ENCODE measurements at regions not wholly inside any gene's neighbourhood (a gene's known extent, or its start where the extent isn't known, plus 50 kb on each side); places are given as distances from the start of the nearest gene placed in this dataset.

DNA sequence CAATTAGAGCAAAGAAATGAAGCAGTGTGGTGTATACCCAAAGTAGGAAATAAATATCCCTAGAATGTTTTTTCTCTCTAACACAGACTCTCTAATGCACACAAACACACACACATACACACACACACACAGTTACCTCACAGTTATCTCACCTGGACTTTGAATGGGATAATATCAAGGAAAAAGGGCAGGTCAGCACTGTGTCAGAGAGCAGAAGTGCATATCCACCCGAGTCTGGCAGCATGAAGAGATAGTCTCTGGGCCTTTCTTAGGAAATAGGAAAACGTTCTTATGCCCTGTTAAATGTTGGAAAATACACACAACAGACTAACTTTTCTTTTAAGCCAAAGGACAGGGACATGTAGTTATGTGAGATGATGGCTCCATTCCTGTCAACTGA lies 162.0 kb downstream of the COL6A3 start:
- no peak for DNase-seq

DNA sequence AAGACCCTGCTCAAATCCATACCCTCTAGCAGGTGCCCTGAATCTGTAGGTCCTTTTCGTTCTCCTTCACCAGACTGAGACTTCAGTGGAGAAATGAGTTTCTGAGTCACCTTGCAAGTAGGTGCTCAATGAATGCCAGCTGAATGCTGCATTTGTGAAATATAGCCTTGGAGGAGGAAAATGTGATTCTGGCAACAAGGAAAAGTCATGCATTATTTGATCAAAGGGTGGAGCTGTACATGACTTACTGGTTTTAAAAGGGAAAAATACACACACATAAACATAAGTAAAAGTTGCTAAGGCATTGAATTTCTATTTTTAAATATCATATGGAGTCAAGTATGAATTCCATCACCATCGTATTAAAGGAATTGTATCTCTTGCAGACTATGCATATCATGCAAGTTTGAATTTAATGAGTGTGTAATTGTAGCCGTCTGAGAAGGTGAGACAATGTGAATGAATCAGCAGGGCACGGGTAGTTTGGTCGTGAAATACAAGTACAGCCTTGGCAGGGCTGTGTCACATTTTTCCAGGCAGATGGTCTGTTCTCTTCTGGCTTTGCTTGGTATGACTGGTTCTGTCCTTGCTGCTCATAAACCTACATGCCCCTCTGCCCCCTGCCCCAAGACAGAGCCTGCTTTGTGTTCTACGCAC lies 160.8 kb downstream of the COL6A3 start:
- DNase-seq = no peak

DNA sequence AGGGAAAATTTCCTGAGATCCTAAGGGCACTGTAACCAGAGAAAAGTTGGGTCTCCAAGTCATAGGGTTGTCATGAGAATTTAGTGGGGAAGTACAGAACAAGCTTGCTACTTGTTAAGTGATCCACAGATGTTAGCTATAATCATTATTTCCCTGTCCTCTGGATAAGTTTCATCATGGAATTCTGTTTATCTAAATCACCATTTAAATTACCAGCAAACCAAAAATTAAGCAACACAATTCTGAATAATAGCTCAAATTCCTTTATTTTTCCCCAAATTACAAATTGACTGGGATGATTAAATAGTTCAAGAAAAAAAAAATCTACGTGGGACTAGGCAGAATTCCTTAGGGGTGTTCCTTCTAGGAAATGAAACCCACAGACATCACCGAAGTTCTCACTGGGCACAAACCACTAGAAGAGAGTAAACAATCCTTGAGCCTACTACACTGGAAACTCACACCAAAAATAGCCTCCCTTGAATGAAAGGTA lies 159.5 kb downstream of the COL6A3 start:
- DNase-seq = no peak

DNA sequence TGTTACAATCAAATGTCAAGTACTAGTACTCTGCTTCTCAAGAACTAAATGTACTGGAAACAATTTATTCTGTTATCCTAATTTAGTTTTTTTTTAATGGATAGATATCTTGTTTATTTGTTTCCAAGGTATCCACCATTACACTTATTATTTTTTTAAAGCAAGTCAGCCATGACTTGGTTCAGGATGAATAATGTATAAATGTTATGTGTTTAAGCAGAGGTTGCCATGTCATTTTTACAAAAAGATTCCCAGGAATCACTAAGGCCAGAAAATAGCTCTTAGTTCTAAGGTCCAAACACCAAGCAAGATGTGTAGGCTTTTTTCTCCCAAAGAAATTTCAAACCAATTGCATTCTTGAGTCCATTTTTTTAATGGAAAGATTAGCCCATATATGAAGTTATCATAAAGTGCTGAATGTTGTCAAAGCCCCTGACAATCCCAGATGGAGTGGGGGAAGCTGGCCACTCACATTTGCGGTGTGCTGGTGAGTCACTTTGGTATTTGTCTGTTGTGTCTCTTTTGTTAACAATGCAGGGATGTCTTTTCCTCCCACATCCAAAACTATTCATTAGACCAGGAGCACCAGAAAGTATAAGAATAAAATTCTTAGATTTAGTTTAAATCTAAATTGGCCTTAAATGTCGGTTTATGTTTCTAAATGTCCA lies 158.9 kb downstream of the COL6A3 start:
- DNase-seq = no peak

DNA sequence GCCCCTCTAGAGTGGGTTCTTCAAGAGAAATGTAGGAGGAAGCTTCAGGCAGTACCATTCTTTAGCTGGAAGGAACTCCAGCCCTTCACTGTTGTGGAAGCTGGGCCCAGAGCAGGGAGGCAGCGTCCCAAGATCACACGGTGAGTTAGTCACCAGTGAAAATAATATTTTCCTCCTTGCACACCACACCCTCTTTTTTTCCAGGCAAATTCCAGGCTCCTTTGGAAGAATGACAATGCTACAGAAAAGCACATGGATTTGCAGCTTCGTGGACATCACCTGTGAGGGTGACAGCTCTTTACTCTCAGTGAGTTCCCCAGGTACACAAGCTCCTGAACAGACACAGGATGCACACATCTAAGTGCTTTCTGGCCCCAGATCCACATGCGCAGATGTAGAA lies 157.1 kb downstream of the COL6A3 start:
- no peak for DNase-seq

DNA sequence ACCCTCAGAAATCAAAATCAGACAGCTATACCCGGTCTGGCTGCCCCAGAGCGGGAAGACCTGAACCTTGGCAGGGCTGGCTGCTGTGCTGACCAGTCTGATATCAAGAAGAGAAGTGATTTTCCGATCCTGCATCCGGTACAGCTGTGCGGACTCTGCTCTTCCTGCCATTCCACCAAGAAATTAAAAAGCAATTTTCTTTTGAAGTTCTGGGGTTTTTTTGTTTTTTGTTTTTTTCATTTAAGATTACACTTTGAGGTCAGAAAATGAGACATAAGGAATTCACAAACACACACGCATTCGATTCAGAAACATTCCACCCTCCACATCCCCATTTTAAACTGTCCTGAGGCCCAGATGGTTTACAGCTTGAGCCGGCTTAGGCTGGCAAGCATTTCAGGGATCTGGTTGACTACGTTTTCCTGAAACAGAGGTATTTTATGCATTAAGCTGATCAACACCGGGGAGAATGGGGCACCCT lies 156.5 kb downstream of the COL6A3 start:
- DNase-seq = no peak

DNA sequence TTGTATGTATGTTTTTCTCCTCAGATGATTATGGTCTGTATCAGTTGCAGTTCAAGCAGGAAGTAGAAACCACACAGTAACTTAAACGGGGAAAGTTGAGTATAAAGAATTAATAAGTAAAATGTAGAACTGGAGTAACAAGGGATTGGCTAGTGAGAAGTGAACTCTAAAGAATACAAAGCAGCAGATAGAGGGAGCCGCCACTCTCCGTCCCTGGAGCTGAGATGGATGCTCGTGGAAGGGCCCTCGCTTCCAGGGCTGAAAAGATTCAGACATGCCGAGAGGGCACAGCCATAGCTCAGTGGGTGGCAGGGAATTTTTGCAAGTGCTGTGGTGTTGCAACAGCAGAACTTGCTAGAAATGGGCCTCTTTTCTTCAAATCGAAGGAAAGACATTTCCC lies 155.8 kb downstream of the COL6A3 start:
- DNase-seq = no peak

DNA sequence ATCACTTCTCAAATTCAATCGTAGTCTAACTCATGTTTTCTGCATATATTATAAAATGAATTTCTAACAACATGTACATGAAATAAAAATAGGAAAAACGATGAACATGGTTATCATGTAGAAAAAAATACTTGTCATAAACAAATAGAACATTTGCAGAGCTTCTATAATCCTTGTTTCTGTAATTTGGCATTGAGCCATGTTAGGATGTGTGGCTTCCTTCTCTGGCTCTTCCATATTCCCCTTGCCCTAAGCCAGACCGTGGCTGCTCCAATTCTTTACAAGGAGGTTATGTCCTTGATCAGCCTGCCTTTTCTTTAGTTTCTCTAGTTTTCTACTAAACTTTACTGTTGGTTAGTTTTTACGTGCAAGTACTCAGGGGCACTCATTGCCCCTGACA lies 155.3 kb downstream of the COL6A3 start:
- DNase-seq = no peak

DNA sequence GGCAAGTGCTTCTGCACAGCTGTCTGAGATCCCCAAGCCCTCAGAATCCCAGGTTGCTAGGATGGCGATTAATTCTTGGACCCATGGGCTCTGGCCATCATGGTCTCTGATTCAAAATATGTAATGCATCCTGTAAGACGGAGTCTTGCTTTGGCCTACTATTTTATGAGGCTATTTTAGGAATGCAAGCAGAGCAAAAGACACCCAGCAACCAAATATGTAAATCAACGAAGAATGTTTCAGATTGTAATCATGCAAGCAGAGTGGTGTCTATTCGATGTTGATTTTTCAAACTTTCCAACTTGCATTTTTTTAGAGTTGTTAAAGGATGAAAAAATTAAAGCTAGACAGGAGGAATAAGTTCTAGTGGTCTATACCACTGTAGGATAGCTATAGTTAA lies 154.8 kb downstream of the COL6A3 start:
- no peak for DNase-seq

DNA sequence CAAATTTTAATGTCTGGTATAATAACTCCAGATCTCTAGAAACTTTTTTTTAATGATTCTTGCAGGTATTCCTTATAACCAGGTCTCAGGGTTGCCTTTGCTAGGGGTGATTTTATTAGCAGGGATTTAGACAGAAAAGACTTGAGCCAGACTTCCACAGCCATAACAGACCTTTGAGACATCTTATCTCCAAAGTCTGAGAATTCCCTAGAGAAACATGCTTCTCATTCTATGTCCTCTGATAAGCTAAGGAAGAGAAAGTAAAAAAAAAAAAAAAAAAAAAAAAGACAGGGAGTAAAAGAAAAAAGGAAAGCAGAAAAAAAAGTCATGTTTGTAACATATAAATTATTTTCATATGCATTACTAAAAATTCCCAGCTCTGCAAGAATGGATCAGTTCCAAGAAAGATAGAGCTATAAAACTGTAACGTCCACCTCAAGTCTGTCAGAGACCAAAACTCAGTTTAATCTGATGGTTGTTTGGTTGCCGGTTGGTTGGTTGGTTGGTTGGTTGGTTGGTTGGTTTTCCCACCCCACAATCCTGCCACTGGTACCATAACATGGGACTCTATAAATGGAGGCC lies 153.8 kb downstream of the COL6A3 start:
- no peak for DNase-seq

DNA sequence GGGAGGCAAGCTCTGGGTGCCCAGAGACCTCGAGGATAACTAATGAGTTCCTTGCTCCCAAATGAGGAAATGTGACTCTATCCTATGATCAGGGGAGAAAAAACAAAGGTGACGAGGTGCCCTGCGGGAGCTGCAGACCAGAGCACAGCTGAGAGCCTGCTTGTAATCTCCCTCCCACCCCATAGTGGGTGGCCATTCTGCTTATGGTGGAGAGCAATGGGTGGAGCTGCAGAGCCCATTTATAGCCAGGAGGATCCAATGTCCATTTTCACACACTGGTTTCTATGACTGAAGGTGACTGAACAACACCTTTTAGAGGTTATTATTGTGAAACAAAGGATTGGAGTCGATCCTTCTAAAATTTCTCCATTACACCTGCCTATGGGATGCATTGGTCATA lies 153.3 kb downstream of the COL6A3 start:
- no peak for DNase-seq

DNA sequence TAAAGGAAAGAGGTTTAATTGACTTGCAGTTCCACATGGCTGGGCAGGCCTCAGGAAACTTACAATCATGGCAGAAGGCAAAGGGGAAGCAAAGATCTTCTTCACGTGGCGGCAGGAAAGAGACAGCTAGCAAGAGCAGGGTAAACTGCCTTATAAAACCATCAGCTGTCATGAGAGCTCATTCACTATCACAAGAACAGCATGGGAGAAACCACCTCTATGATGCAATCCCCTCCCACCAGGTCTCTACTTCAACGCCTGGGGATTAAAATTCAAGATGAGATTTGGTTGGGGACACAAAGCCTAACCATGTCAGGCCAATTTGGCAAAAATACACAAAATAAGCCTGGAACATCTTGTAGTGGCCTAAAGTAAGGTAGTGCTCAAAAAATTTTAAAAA lies 152.6 kb downstream of the COL6A3 start:
- no peak for DNase-seq

DNA sequence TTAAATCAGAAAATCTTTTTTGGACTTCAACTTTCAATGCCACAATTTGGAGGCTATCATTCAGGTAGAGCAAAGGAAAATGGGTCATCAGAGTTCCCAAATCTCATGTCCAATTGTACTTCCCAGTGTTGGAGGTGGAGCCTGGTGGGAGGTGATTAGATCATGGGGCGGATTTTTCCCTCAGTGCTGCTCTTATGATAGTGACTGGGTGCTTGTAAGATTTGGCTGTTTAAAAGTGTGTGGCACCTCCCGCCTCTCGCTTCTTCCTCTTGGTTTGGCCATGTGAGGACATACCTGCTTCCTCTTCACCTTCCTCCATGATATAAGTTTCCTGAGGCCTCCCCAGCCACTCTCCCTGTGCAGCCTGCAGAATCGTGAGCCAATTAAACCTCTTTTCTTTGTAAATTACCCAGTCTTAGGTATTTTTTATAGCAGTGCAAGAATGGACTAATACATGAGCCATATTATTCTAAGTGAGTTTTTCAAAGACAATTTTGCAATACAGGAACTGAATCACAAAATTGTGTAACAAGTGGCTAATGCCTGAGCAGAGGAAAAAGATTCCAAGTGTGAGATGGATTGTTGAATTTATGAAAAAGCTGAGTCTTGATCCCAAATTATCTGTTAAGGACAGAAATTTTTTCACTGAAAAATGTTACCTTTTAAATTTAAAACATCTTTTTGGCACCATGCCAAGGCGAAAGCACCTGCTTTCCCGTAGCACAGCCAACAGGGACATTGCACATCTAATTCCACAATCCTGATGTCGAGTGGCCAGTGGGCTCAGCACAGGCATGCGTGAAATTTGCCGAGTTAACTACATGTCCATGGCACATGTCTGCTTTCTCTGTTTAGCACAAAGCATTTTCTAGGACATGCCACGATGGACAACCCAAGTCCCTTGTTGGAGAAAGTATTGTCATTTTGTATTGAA lies 150.9 kb downstream of the COL6A3 start:
- DNase-seq = peak in 1 of 2 experiments; percentile 15

DNA sequence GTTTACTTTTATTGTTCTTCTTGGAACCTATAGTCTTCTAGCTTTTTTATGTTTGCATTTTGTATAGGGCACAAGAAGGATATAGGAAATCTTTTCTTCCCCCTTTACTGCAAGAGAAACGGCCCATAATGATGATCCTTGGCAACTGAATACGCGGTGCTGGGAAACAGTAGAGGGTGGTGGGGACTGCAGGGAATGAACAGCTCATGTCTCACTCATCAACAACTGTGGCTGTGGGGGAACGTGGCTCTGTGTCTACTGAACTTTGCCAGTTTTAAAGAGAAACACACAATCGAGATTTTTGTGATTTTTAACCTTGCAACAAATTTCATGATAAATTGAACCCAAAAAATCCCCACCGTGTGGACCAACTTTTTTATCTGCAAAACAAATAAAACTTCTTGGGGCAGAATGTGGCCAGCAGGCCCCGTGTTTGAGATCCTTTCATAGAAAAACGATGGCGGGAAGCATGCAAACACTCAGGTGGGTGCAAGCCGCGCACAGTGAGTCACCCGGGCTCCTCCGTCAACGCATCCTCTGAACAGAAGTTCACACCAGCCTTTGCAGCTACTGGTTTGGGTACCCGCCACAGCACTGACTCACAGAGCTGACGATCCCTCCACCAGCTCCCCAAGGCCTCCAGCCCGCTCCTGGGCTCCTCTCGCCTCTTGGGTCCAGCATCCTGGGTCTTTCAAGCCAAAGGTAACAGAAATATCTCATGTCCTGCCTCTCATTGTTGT lies 149.3 kb downstream of the COL6A3 start:
- DNase-seq = no peak

DNA sequence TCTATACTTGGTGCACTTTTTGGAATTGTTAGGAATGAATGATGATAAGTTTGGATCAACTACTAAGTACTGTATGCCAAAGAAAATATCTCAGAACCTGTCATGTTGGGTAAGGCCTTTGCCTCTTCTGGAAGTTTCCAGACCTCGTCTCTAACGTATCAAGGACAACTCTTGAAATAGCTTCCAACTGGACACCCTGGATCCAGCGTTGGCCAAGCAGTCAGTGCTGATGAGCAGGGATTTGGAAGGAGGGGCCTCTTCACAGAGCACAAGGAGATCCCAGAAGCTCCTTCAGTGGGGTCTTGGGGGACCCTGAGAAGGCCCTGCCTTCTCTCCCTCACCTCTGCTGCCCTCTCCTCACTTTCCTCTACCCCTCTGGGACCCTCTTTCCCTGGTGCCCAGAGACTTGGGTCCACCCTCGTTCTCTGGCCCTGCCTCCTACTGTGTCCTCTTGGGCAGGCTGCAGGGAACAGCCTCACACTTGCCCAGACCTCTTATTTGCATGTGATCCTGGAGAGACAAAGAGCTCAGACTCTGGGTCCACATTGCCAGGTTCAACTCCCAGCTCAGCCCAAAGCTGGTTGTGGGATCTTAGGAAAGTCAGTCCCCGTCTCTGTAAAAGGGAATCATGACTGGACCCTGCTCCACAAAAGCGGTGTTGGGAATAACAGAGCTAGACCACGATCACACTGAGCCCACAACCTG lies 145.8 kb downstream of the COL6A3 start:
- no peak for DNase-seq

DNA sequence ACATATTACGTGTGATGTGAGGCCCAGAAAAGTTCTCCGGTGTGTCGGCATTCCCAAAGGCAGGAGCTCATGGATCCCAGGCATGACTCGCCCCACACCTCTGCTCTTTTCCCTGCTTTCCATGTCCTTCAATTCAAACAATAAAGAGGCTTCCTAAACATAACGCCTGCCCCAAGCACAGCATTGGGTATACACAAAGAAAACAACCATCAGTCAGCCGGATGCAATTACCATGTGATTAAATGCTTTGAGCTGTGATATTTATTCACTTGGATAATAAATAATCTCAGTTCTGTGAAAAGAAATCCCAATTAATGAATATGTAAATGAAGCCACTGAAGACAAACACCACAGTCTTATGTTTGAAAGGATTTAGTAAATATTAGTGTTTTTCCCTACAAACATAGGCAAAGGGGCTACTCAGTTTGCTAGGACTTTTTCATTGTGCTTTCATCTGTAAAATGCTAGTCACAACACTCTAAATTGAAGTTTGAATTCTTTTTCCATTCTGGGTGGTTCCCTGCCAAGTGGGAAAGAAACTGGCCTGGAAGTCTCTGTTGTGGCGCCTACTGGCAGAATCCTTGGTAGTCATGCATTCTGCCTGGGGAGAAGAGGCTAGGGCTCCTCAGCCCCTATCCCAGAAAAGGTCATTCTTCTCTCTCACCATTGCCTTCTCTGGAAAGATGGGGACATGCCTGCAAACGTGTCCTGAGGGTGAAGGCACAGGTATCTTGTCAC lies 144.7 kb downstream of the COL6A3 start:
- no peak for DNase-seq

DNA sequence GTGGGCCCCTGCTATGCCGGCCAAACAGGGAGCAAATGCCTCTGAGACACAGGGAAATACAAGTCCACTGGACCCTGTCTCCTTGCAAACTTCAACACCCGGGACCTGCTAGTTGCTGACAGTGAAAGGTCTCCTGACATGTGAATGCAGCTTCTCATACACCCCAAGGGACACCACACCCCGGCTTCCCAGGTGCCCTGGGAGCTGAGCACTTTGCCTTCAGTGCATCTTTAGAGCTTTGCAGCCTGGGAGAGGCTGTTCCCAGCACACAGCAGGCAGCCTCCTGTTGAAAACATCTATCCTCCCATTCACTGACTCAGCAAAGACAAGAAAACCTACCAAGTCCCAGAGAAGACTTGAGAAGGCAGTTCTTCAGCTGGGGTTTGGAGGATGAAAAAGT lies 143.4 kb downstream of the COL6A3 start:
- no peak for DNase-seq

DNA sequence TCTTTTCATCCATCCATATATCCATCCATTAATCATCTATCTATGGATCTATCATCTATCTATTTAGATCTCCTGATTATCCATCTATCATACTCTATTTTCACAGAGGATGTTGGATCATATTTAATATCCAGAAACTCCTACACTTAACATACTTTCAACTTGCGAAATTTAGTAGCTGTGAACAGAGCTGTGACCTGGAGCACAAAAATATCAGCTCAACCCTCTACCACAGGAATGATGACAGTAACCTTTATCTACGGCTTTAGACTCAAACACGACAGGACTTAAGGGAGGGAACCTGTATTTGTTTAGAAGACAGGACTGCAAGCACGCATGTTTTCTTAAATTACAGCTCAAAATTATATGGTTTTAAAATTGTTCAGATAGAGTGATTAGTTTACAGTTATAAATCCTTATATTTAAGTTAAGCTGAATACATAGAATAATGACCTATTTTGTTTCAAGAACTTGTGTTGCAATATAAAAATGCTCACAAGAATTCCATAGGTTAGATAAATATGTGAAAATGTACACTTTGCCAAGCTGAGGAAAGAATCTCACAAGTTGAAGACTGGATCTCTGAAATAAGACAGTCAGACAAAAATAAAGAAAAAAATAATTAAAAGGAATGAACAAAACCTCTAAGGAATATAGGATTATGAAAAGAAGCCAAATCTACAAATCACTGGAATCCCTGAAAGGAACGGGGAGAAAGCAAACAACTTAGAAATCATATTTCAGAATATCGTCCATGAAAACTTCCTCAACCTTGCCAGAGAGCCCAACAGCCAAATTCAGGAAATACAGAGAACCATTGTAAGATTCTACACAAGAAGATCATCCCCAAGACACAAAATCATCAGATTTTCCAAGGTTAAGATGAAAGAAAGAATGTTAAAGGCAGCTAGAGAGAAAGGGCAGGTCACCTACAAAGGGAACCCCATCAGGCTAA lies 142.0 kb downstream of the COL6A3 start:
- DNase-seq = no peak
